GM18870 (cell line): ENCODE measurements at regions not wholly inside any gene's neighbourhood (a gene's known extent, or its start where the extent isn't known, plus 50 kb on each side); places are given as distances from the start of the nearest gene placed in this dataset.

Experiments
- ATAC-seq: cut with Tn5 transposase; IDR thresholded peaks from one replicate; pipeline ENCODE4 v1.9.1; 2021; ENCODE audit warnings: moderate library complexity; ENCODE audit not compliant: unreplicated experiment

GRCh38 chr1:185375583-185375982 is 58.5 kb upstream of the IVNS1ABP start:
- ATAC-seq = no peak

DNA sequence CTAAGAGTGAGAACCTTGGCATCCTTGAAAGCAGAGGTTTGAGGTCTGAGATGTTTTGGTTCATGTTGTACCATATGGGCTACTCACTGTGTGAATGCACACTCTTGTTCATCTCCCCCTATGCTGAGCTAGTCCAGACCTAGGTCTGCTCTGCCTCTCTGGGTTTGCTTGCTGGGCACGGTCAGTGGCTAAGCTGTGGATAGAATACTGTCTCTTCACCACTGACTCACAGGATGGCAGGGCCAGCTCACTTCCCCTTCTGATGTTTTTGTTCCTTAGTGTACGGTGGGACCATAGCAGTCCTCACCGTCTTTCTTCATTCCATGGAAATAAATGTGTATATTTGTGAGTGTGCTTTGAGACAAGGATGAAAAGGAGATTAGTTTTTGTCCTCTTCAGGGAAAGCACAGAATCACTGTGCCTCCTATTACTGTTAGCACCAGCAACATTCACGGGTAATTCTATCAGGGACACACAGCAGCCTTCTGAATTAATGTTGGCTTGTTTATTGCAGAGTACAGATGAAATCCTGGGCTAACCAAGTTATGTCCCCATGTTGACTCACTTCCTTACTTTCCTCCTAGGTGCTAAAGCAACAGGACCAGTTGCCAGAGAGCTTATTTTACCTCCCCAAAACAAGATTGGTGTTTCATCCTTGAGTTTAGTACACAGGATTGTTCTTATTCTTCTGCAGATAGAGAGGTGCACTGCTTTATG is 56.9 kb upstream of the IVNS1ABP start:
- ATAC-seq = no peak

GRCh38 chr1:185369786-185370185 is 52.7 kb upstream of the IVNS1ABP start:
- ATAC-seq = no peak

DNA sequence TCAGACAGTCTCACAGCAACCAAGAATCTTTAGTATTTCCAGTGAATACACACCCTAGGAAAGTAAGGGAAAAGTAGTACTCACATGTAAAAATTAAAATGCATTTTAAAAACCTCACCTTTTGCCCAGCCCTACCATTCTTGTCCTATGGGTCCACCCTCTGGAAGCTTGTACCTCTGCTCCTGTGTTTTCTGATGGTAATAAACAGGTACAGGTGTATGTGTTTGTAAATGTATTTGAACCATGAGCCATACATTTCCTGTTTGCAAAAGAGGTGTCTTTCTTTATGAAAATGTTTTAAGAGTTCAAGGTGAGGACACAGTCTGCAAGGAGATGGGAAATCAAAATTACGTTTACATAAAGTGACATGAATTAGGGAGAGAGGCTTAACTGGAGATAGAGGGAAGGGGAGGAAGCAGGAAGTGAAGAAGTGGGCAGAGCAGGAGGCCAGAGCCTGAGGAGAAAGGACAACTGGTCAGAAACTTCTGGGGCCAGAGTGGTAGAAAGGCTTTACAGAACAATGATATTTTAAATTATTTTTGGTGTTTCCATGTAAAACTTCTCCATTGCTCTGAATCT is 52.0 kb upstream of the IVNS1ABP start:
- ATAC-seq = no peak

GRCh38 chr1:185368313-185368855 is 51.3 kb upstream of the IVNS1ABP start:
- ATAC-seq = no peak

DNA sequence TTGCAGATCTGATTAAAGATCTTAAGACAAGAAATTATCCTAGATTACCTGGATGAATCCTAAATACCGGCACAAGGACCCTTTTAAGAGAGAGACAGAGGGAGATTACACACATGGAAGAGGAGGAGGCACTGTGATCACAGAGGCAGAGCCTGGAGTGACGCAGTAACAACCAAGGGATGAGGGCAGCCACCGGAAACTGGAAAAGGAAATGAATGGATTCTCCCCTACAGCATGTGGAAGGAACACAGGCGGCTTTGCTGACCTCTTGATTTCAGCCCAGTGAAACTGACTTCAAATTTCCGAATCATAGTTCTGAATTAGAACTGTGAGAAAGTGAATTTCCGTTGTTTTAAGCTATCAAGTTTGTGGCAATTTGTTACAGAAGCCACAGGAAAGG is 50.2 kb upstream of the IVNS1ABP start:
- ATAC-seq = no peak
